ENCODE measurements at regions not wholly inside any gene's neighbourhood (a gene's known extent, or its start where the extent isn't known, plus 50 kb on each side); places are given as distances from the start of the nearest gene placed in this dataset.
A peak's percentile ranks its signal among the peaks of the same experiment; 100 is the strongest.

DNA sequence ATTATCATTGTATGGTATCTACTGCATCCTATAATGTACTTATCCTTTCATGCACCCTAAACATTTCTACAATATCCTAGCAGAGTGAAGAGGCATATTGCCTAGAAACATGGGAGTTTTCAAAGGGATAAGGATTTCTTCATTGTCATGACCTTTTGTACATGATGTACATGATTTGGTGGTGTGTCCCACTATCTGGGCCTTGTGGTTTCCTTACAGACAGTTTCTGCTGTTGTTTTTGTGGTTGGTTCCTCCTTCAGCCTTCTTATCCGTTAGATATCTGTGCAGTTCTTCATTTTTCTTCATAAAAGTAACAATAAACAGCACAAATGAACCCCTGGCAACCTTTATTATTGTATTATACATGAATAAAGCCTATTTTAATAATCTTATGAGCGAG is 70.4 kb upstream of the BACH1 start:
- DNase-seq, result no peak

DNA sequence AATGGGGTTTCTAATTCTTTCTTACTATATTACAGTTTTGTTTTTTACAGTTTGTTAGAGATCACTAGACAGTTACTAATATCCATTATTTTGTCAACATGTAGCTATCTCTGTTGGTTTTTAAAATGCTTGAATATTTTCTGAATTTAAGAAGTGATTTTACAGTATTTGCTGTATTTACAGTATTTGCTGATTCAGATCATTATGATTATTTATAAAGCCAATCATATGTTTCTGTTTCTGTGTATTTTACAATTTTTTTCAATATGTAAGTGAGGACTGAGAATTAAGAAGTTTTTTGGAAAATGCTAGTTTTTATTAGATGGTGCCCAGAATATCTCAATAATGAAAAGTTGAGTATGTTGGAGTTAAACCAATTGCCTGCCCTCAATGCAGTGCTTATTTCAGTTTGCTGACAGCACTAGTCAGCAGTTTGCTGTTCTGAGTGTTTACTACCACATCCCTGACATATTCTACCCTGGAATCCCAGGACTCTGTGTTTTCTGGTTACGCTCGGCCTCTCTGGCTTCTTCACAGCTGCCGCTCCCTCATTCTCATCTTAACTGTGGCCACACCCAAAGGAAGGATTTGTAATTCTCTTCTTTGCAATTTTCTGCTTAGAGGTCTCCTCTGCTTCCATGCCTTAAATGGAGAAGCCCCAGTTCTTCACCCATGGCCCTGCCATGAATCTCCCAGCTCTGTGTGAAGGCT is 68.0 kb upstream of the BACH1 start:
- DNase-seq, result no peak

DNA sequence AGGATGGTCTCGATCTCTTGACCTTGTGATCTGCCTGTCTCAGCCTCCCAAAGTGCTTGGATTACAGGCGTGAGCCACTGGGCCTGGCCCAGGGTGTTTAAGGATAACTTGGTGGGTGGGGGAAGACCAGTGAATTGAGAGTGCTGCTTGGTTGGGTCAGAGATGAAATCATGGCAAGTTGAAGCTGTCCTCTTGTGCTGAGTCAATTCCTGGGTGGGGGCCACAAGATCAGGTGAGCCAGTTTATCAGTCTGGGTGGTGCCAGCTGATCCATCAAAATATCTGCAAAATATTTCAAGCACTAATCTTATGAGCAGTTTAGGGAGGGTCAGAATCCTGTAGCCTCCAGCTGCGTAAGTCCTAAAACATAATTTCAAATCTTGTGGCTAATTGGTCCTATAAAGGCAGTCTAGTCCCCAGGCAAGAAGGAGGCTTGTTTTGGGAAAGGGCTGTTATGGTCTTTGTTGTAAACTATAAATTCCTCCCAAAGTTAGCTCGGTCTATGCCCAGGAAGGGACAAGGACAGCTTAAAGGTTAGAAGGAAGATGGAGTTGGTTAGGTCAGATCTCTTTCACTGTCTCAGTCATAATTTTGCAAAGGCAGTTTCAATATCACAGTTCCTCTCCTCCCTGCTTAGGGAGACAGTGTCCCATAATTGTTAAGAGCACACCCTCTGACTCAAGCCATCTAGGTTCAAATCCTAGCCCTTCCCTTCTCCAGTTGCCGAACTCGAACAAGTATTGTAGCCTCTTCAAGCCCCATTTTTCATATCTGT is 66.8 kb upstream of the BACH1 start:
- no peak for DNase-seq

DNA sequence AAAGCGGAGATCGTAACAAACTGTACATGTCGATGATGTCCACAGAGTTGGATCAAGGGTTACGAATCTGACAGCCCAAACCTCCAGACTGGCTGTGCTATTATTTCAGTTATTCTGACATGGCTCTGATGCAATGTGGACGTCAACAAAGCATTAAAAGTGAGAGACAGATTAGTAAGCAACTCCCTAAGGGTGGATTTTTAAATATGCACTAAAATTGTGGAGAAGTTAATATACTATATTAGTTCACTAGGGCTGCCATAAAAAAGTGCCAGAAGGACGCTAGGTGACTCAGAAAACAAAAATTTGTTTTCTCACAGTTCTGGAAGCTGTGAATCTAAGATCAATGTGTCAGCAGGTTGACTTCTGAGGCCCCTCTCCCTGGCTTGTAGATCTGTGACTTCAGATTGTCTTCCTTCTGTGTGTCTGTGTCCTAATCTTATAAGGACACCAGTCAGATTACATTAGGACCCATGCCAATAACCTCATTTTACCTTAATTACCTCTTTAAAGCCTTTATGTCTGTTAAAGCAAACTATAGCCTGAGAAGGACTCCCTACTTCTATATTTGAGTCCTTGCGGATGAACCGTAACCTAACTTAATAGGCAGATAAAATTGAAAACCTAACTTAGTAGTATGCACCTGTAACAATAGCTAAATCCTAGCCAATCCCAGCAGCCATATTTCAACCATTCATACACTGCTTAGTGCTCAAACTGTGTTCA is 66.0 kb upstream of the BACH1 start:
- no peak for DNase-seq

DNA sequence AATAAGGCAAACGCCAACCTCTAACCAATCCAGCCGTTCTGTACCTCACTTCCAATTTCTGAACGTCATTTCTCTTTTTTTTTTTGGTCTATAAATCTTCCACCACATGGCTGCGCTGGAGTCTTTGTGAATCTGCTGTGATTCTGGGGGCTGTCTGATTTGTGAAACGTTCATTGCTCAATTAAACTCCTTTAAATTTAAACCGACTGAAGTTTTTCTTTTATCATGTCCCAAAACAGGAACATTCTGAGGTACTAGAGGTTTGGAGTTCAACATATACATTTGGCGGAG is 65.5 kb upstream of the BACH1 start:
- no peak for DNase-seq

DNA sequence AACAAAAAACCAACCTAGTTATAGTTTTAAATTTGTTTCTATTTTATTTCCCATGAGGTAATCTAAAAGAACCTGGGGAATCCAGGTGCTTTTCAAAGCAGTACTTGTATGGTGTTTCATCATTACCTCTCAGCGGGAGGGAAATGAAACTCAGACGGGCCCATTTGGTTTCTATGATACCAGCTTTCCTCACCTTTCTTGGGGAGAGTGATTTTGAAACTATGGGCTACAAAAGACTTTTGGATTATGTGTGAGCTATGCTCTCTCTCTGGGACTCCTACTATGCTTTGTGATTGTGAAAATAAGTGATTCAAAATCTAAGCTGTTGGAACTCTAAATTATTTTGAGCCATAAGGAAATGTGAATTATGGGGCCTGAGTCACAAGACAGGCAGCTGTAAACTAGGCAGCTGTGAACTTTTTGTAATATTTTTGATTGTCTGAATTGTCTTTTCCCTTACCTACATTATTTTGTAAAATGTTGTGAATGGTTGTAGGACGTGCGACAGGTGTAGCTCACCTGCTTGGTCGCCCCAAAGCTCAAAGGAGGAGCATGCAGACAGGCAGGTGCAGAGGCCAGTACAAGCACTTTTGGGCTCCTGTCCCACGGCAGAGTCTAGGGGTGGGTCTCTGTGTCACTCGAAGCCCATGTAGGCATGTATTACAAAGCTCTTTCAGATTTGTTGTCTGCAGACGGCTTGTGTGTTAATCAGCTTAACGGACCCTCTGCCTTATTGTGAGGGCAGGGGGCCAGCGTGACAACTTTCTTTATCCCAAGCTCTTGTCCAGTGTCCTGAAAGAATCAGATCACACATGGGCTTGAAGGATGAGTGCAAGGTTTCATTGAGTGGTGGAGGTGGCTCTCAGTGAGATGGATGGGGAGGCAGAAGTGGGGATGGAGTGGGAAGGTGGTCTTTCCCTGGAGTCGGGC is 64.8 kb upstream of the BACH1 start:
- no peak for DNase-seq

DNA sequence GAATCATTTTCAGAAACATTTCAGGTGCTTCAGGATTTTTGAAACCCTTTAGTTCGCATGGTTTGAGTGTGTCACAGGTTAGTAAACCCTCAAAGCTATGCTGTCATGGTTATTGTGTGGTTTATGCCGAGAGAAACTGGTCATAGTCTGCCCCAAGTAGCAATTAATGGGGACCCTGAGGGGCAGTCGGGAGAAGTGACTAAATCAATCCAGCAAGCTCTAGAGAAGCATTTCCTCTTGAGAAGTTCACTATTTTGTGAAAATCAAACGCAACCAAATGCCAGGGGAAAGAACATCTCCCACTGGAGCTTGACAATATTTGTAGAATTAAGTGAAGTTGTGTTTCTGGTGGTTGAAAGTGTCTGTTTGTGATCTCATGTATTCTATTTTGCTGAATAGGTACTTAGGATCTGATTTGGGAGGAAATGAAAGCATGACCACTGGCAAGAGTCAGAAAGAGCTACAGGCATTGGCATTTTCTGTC is 63.0 kb upstream of the BACH1 start:
- no peak for DNase-seq

DNA sequence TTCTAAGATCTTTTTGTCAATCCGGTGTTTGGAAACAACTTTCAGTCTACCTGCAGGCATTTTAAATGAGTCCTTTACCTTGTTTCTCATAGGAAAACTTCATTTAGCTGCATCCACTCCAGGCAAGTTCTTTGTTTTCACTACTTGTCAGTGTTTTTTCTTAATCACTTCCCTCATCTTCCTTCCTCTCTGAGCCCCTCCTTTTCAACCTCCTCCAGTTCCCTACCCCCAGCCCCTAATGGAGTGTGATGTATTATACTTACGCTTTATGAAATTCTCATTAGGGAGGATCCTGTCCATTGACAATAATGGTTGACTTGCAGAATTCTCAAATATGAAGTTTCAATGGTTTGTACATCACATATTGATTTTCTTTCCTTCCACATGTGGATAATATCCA is 62.5 kb upstream of the BACH1 start:
- DNase-seq, result no peak

DNA sequence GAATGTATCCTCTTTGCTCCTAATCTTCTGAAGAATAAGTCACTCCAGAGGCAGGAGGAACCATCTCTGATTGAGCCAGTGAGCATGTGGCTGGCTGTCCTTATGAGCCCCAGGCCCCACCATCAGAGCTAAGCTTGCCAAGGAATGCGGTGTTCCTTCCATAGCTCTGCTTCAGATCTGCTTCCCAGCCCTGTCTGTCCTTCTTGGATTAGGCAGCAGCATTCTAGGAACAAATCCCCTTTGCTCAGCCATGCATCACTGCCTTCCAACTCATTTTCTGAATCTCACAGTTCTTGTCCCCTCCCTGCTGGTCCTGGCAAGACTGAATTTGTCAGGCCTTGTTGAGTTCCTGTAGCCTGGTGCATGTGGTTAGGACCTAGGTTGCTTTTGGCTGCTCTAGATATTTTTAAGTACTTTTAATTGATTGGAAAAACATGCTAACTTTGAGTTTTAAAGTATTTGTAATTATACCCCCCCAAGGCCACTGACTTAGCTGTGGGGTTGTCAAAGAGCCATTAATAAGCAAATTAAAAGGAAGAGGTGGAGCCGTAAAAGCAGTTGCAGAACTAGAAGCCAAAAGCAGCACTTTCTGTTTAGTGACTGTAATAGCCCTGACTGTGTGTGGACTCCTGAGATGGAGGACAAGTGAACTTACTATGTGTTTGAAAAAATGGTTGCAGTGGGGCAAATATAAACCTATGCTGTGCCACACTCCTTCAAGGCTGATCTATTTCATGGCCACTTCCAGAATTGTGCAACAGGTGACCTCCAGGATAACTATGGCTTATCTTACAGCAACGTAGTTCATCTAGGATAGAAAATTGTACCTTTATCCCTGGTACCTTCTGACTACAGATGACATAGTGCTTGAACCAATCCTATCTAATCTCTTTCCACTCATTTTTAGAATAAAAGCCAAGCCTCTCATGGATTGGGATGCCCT is 61.3 kb upstream of the BACH1 start:
- peak; percentile 77 for DNase-seq

DNA sequence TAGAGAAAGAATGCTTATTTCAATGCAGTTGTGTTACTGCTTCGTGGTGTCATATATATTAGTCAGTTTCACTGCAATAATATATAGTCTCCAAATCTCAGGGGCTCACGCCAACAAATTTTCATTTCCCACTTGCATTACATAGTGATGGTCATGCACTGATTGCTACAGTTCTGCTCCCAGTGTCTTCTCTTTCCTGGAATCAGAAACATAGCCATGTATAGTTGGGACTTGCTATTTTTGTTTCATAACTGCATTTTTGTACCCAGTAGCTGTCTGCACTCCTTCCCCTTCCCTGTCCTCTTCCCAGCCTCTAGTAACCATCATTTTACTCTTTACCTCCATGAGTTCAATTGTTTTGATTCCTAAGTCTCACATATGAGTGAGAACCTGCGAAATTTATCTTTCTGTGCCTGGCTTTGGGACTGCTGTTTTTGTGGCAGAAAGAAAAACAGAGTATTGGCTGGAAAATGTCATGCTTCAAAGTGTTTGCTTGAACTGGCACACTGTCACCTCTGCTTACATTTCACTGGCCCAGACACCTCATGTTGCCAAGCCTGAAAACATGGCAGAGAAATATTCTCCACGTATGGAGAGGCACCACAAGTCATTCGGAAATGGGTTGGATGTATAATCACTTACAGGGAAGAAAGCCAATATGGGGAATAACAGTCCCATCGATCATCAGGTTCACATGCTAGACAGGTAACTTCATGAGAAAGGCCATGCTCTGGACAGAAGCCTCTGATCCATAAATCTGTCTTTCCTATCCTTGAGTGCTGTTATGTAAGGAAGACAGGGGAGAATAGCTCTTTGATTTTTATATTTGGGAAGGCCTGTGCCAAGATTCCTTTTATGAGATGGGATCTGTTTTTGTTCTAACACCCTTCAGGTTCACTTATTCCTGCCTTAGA is 60.4 kb upstream of the BACH1 start:
- DNase-seq, result peak; percentile 38

DNA sequence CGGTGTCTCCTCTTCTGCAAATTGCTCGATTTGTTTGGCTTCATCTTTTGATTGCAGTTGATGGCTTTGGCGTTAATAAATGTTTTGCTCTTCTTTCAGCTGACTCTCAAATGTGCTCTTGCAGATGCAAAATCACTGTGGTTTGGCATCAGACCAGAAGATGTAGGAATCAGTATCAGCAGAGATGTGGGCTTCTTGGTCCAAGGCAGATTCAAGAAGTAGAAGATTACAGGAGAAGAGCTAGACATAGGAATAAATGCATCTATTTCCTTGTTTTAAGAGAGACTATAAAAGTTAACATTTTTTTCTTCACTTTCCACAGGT is 59.8 kb upstream of the BACH1 start:
- no peak for DNase-seq

DNA sequence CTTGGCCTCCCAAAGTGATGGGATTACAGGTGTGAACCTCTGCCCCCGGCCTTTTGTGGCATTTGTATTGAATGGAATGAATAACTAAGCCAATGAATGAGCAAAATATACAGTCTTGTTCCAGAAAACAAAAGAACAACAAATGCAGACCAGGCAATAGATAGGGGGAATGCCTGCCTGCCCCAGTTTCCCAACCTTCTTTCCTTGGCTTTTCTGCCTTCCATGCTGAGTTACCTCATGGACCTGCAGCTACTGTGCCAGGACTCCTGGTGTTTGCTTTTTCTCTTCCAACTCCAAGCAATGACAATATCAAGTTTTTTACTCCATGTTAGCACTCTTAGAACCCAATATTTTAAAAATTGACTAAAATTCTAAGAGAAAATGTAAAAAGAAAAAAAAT is 58.6 kb upstream of the BACH1 start:
- no peak for DNase-seq

DNA sequence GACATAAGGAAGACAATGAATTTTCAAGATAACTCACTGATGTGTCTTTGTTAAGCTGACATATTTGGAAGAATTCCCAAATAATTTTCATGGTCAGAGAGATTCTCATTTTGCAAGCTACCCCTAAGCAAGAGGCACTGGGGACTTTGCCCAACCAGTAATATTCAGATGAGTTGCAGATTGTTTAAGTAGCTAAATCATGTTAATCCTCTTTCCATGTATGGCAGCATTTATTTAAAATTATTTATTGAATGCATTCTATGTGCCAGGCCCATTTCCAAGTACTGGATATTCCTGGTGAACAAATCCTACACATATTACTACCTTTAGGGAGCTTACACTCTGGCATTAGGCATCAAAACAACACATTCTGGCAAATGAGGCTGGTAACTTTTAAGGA is 56.5 kb upstream of the BACH1 start:
- no peak for DNase-seq

DNA sequence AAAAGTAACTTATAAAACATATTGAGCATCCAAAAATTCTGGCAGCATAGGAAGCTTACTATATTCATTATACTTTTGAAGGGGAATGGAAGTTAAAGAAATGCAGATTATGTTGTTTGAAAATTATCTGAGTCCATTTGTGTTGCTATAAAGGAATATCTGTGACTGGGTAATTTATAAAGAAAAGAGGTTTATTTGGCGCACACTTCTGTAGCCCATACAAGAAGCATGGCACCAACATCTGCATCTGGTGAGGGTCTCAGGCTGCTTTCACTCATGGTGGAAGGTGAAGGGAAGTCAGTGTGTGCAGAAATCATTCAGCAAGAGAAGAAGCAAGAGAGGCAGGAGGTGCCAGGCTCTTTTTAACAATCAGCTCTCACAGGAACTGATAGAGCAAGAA is 55.5 kb upstream of the BACH1 start:
- no peak for DNase-seq

DNA sequence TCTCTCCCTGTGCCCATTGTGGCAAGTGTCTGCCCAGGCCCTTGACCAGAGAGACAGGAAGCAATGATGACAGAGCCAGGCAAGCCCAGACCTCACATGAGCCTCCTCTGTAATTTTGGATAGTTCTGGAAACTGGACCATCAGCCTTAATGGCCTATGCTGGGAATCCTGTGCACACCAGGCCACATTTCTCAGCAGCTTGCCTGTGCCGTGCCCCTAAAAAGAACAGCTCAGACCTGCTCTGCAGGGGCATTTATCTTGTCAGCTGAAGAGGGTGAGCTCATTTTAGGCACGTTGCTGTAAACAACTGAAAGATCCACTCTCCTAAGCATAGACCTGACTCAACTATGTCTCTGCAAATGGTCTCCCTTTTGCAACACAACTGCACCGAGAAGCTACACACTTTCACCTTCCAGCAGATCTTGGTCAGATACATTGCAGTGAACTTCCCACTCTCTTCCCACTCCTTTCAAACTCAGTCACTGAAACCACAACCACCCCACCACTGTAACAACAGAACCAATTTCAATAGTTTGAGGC is 53.5 kb upstream of the BACH1 start:
- no peak for DNase-seq

DNA sequence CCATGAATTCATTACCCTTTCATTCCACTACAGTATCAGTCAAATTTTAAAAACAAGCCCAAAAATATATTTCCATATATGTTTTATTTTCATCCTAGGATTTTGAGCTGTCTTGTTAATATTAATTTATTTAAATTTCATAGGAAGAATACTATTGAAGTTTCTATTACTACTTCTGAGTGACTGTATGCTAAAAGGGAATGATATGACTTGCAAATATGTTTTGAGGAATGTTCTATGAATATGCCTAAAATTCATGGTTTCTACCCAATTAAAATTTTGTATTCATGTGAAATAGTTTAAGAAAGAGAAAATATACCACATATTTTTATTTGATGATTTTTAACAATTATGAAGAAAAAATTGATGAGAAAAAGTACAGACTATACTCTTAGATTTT is 52.9 kb upstream of the BACH1 start:
- DNase-seq, result no peak

DNA sequence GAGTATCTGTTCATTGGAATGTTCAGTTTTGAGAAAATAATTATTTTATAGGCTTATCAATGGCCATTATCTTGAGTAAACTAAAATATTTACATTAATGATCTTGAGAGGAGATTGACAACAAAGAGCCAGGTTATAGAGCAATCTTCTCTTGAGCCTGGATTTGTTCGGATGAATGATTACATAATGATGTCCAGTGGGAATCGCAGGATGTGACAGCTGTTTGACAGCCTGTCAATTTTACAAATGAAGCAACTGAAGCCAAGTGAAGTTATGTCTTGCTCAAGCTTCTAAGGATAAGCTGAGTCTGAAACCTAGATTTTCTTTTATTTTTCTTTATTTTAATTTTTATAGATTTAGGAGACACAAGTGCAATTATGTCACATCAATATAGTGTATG is 52.1 kb upstream of the BACH1 start:
- no peak for DNase-seq

DNA sequence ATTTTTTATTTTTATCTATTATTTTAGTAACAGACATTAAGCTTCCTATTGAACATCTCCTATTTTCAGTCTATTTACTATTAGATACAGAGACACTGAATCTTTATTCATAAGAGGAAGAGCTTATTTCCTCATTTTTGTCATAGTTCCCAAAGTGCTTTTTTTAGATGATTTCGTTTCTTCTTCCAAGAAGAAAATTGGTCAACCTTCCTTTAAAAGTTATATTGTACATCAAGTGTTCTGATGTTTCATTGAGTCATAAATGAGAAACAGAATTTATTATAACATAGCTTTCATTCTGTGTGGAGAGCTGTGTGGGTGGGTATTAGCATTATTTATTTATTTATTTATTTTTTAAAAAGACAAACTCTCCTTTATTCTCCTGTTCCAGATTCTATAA is 50.6 kb upstream of the BACH1 start:
- no peak for DNase-seq

All from NCI-H446 treated with DMSO at 0.1 percent for 48 hours (cell line).